ENCODE measurements at regions not wholly inside any gene's neighbourhood (a gene's known extent, or its start where the extent isn't known, plus 50 kb on each side); places are given as distances from the start of the nearest gene placed in this dataset.

DNA sequence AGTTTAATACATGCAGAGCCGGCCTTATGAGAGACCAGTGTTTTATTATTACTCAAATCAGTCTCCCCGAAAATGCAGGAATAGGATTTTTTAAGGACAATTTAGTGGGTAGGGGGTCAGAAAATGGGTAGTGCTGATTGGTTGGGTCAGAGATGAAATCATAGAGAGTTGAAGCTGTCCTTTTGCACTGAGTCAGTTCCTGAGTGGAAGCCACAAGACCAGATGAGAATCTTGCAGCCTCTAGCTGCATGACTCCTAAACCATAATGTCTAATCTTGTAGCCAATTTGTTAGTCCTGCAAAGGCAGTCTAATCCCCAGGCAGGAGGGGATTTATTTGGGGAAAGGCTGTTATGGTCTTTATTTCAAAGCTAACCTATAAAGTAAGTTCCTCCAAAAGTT, 1163.9 kb downstream of the DIAPH3 start:
- Histone ChIP-seq H3K36me3 (no peaks in the 10 kb centered on the region), H3K9me3 (no peaks in the 10 kb centered on the region), H3K4me1 (no peaks in the 10 kb centered on the region), H3K27me3 (no peaks in the 10 kb centered on the region), H3K4me3 (no peak overlapping the region), H3K27ac (no peak overlapping the region)
- DNase-seq: no peak
- intact Hi-C loops (cut with DNase I): no loop called here
- ATAC-seq: no peak
- TF ChIP-seq, protein P1, sequence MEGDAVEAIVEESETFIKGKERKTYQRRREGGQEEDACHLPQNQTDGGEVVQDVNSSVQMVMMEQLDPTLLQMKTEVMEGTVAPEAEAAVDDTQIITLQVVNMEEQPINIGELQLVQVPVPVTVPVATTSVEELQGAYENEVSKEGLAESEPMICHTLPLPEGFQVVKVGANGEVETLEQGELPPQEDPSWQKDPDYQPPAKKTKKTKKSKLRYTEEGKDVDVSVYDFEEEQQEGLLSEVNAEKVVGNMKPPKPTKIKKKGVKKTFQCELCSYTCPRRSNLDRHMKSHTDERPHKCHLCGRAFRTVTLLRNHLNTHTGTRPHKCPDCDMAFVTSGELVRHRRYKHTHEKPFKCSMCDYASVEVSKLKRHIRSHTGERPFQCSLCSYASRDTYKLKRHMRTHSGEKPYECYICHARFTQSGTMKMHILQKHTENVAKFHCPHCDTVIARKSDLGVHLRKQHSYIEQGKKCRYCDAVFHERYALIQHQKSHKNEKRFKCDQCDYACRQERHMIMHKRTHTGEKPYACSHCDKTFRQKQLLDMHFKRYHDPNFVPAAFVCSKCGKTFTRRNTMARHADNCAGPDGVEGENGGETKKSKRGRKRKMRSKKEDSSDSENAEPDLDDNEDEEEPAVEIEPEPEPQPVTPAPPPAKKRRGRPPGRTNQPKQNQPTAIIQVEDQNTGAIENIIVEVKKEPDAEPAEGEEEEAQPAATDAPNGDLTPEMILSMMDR (IDR thresholded peaks at IDR 0.05): no peak

DNA sequence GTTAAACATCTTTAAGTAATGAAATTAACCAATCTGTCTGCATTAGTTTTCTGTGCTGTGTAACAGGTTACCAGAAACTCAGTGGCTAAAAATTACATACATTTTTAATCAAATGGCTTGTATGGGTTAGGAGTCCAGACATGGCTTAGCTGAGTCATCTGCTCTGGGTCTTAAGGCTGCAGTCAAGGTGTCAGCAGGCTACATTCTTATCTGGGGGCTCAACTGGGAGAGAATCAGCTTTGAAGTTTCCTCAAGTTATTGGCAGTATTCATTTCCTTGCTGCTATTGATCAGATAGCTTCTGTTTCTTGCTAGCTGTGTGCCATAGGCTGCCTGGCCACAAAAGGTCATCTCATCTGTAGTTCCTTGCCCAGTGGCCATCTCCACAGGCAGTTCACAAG, 1163.0 kb downstream of the DIAPH3 start:
- no peaks in the 10 kb centered on the region for H3K9me3 ChIP-seq
- H3K4me3 ChIP-seq: no peak overlapping the region
- intact Hi-C loops (cut with DNase I): no loop called here
- H3K27me3 ChIP-seq: no peaks in the 10 kb centered on the region
- DNase-seq: no peak
- no peaks in the 10 kb centered on the region for H3K4me1 ChIP-seq
- ATAC-seq: no peak
- TF ChIP-seq, protein P1 (IDR thresholded peaks at IDR 0.05): no peak
- no peaks in the 10 kb centered on the region for H3K36me3 ChIP-seq
- no peak overlapping the region for H3K27ac ChIP-seq

DNA sequence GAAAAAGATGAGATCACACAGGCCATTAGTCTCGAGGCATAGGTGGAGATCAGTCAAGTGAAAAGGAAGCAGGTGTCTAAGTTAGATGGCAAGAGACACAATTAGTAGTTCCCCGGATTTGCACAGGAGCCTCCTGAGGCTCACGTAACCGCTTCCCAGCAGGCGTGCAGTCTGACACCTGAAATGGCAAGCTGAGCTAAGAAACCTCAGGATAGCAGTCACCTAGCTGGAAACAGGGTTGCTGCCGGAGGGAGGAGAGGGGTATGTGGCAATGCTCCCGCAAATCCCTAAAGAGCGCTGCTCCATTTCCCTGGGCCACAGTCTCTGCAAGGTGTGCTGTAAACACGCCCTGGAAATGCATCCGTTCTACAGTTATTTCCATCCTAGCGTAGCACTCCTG, 1151.0 kb downstream of the DIAPH3 start:
- no peak for DNase-seq
- TF ChIP-seq, protein P1 (IDR thresholded peaks at IDR 0.05): no peak
- H3K27me3 ChIP-seq: no peaks in the 10 kb centered on the region
- intact Hi-C loops (cut with DNase I): no loop called here
- no peaks in the 10 kb centered on the region for H3K4me1 ChIP-seq
- no peaks in the 10 kb centered on the region for H3K36me3 ChIP-seq
- H3K9me3 ChIP-seq: no peaks in the 10 kb centered on the region
- no peak overlapping the region for H3K4me3 ChIP-seq
- no peak for ATAC-seq
- no peak overlapping the region for H3K27ac ChIP-seq

DNA sequence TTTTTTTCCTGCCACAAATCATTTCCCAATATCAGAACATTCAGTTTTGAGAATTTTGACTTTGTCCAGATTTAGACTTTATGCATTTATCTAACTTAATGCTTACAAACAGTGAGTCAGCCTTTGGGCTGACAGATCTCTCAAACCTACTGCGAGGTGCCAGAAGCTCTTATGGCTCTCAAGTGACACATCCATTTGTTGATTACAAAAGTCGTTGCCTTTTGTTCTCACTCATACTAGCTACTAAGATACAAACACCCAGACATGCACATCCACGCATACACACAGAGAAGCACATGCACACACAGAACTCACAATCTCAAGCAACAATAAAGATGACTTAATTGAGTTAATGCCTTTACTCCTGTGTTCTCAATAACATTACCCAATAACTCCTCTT, 1147.5 kb downstream of the DIAPH3 start:
- Histone ChIP-seq H3K4me1 (no peaks in the 10 kb centered on the region), H3K4me3 (no peak overlapping the region), H3K27me3 (no peaks in the 10 kb centered on the region), H3K9me3 (no peaks in the 10 kb centered on the region), H3K27ac (no peak overlapping the region), H3K36me3 (no peaks in the 10 kb centered on the region)
- TF ChIP-seq, protein P1 (IDR thresholded peaks at IDR 0.05): no peak
- ATAC-seq (no peak), DNase-seq (no peak)
- intact Hi-C loops (cut with DNase I): no loop called here

DNA sequence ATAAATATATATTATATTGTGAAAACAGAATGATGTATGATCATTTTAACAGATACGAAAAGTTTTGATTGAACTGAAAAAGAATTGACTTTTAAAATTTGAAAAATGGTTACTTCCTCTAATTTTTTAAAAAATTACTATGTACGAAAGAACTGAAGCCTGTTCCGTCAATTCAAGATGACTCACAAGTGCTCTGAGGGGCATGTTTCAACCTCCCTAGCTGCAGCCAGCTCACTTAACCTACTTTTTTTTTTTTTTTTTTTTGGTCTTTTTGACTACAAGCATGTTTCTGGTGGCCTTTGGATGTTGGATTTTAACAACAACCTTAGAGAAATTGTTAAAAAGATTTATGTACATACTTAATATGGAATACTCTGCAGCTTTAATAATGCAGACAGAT, 1139.3 kb downstream of the DIAPH3 start:
- DNase-seq: no peak
- TF ChIP-seq, protein P1 (IDR thresholded peaks at IDR 0.05): no peak
- ATAC-seq: no peak
- no peaks in the 10 kb centered on the region for H3K9me3 ChIP-seq
- no peaks in the 10 kb centered on the region for H3K27me3 ChIP-seq
- no peak overlapping the region for H3K27ac ChIP-seq
- H3K4me1 ChIP-seq: no peaks in the 10 kb centered on the region
- H3K4me3 ChIP-seq: no peak overlapping the region
- H3K36me3 ChIP-seq: no peaks in the 10 kb centered on the region
- intact Hi-C loops (cut with DNase I): no loop called here

DNA sequence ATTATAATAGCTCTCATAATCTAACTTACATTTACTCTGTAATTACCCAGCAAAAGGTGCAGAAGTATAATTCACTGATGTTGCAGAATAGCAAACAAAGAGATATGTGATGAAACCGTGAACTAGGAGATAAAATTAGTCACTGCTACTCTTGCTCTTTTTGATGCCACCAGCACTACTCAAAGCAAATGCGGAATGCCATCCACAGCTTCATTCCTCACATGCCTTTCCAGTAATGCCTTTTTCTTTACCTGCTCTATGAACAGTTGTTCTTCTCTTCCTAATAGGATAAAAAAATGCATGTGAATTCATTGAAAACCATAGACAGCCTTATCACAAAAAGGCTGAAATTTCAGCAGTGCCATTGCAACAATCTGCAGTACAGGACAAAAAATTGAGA, 1129.5 kb downstream of the DIAPH3 start:
- Histone ChIP-seq H3K9me3 (no peaks in the 10 kb centered on the region), H3K4me1 (no peaks in the 10 kb centered on the region), H3K4me3 (no peak overlapping the region), H3K36me3 (no peaks in the 10 kb centered on the region), H3K27ac (no peak overlapping the region), H3K27me3 (no peaks in the 10 kb centered on the region)
- ATAC-seq (no peak), DNase-seq (no peak)
- intact Hi-C loops (cut with DNase I): no loop called here
- TF ChIP-seq, protein P1 (IDR thresholded peaks at IDR 0.05): no peak

Measured in upper lobe of right lung (tissue), 1 donor.